Fibroblast of villous mesenchyme (primary cell): ENCODE measurements at regions not wholly inside any gene's neighbourhood (a gene's known extent, or its start where the extent isn't known, plus 50 kb on each side); places are given as distances from the start of the nearest gene placed in this dataset.

Experiments
- DNase-seq: peaks from one replicate; pipeline ENCODE4 v3.0.0-alpha.2; 2010; ENCODE audit warnings: low read depth
- H3K4me3 ChIP-seq: 2 replicates; pipeline ENCODE4 v1.5.1; 2011; ENCODE audit warnings: low read depth, mild to moderate bottlenecking, low read length
- TF ChIP-seq, protein P1 (sequence below): IDR thresholded peaks from 2 replicates; pipeline ENCODE4 v1.5.1; 2012; ENCODE audit warnings: low read depth, mild to moderate bottlenecking, low read length; ENCODE audit not compliant: insufficient read depth

DNA sequence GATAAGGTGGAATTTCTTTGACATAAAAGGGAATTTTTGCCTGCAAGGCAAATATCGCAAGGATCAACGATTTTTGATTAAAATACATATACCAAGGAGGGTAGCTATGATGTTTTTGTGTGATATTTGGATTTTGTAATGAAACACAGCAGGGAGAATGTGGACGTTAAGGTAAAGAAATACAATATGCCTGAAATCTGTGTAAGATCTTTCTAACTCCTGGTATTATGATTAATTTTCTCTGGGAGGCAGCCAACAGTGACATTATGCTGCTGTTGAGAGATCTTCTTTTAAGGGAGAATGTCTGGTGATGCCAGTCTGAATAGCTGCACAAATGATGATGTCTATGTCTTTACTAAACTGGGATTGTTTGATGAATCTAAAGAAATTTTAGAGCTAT, 972.2 kb downstream of the SQOR start:
- TF ChIP-seq, protein P1, sequence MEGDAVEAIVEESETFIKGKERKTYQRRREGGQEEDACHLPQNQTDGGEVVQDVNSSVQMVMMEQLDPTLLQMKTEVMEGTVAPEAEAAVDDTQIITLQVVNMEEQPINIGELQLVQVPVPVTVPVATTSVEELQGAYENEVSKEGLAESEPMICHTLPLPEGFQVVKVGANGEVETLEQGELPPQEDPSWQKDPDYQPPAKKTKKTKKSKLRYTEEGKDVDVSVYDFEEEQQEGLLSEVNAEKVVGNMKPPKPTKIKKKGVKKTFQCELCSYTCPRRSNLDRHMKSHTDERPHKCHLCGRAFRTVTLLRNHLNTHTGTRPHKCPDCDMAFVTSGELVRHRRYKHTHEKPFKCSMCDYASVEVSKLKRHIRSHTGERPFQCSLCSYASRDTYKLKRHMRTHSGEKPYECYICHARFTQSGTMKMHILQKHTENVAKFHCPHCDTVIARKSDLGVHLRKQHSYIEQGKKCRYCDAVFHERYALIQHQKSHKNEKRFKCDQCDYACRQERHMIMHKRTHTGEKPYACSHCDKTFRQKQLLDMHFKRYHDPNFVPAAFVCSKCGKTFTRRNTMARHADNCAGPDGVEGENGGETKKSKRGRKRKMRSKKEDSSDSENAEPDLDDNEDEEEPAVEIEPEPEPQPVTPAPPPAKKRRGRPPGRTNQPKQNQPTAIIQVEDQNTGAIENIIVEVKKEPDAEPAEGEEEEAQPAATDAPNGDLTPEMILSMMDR: no peak
- DNase-seq: no peak
- no peak overlapping the region for H3K4me3 ChIP-seq

DNA sequence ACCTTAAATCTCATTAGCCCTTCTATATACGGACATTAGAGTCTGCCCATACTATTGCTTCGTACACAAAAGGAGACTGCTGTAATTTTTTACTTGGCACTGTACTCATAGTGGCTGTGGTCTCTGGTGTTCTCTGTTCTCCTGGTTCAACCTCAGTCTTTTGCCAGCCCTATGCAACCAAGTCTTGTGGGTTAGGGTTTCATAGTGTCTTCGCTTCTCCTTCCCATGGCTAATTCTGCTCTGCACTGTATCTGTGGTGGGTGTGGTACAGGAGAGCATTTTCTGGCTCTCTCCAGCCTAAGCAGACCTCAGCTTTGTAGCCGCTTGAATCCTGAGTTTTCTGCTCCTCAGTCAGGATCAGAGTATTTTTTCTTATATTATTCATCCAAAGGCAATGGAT, 981.2 kb downstream of the SQOR start:
- no peak for DNase-seq
- TF ChIP-seq, protein P1: no peak
- no peak overlapping the region for H3K4me3 ChIP-seq

DNA sequence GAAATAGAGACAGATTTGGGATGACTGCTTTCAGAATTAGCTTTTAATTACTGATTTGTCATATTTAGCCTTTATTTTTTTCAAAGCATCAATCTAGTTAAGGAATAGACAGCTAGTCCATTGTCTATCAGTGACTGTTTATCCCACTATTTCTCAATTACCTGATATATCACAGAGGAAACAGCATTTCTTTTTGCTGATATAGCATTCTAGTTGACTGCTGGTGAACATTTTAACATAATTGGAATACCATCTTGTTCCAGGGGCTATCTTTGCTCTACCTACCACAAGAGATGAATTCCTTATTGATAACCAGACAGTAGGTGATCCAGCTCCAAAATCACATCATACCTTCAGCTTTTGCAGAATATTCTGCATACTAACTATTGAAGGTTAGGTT, 982.7 kb downstream of the SQOR start:
- TF ChIP-seq, protein P1: no peak
- DNase-seq: no peak
- no peak overlapping the region for H3K4me3 ChIP-seq

- TF ChIP-seq, protein P1: no peak
- no peak overlapping the region for H3K4me3 ChIP-seq
- no peak for DNase-seq
Measured at GRCh38 chr15:46618984-46619383, 984.2 kb downstream of the SQOR start.

DNA sequence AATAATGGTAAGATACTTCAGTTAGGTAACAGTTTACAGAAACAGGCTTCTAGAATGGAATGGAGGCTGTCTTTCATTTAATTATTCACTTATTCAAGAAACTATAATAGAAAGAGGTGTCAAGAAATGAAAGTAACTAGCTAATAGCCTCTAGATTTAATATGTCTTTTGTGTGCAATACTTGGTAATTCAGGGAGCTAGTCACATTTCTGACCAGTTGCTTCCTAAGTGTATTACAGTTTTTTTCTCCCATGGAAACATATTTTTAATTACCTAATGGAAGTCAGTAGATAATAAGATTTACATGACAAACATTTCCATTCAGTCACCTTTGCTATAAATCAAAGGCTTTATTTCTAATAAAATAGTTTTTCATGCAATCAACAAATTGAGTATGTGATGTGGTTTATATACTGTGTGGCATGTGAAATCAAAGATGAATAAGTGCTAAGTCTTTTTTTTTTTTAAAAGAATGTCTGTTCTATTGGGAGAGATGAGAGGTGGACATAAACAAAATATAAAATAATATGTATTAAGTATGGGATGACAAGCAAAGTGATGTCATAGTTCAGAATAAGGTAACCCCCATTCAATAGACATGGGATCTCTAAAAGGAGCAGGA, 985.7 kb downstream of the SQOR start:
- H3K4me3 ChIP-seq: no peak overlapping the region
- TF ChIP-seq, protein P1: no peak
- no peak for DNase-seq

DNA sequence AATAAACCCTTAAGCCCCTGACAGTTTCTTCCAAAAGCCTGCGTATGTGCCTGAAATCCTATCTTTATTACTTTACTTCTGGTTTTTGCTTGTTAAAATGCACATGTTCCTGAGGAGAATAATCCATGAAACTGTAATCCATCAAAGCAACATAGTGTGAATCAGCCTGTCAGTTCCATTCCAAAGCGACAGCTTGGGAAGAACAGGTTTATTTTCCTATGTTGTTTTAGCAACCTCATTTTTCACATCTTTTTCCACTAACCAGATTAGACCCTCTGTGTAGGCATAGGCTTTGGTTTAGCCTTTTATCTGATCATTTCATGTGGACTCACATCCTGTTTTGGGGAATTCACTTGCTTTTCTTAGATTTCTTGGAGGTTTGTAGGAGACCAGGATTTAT, 988.0 kb downstream of the SQOR start:
- TF ChIP-seq, protein P1: no peak
- DNase-seq: no peak
- H3K4me3 ChIP-seq: no peak overlapping the region

DNA sequence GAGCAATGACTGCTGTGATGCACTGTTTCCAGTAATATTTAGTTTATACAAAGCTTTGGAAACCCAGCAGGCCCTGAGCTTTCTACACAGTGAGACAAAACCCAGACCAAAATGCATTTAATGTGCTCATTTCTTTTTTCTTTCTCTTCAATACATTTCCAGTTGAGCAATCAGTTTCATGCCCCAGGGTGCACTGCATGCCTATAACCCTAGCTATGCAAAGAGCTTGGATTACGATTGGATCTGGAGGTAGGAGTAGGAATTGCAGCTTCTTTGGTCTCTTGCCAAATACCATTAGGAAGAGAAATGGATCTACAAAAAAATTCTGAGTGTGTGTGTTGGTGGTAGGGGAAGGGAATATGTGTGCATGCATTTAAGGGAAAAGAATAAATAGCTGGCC, 1001.4 kb downstream of the SQOR start:
- peak; percentile 28 for DNase-seq
- no peak overlapping the region for H3K4me3 ChIP-seq
- TF ChIP-seq, protein P1: no peak
